H1 (cell line): ENCODE measurements at regions not wholly inside any gene's neighbourhood (a gene's known extent, or its start where the extent isn't known, plus 50 kb on each side); places are given as distances from the start of the nearest gene placed in this dataset.

Experiments used
- CTCF ChIA-PET: fragments of 300-600 bp; sonication (Branson Sonifier 250); formaldehyde crosslinking; loops from one replicate; lab custom pipeline; 2021; ENCODE audit not compliant: partially characterized antibody; lab: Charles Lee
- POLR2A ChIA-PET: fragments of 300-600 bp; sonication (Branson Sonifier 250); formaldehyde crosslinking; loops from one replicate; lab custom pipeline; 2021; ENCODE audit warnings: inconsistent platforms; ENCODE audit not compliant: partially characterized antibody; lab: Charles Lee
- DNase-seq, 2 experiments: peaks; one replicate each; pipeline versions ENCODE4 v3.0.0 to v3.0.0-alpha.2; 2010 to 2022; ENCODE audit warnings: low spot score in 2 of 2, low read depth in 1 of 2, mixed read lengths in 1 of 2
- FAIRE-seq: peaks from 2 replicates; lab custom pipeline; 2011; peaks lifted over from hg19 to GRCh38; lab: Jason Lieb, UNC
- H2AFZ ChIP-seq: 2 replicates; pipeline ENCODE4 v1.8.1; 2012; ENCODE audit warnings: low read length, inconsistent platforms
- H2AK5ac ChIP-seq: 2 replicates; pipeline ENCODE4 v1.6.1; 2013; ENCODE audit warnings: low read depth, low read length
- H2BK120ac ChIP-seq: replicated peaks from 2 replicates; pipeline ENCODE3; 2013; ENCODE audit warnings: low read depth, low read length, inconsistent platforms
- H2BK12ac ChIP-seq: 2 replicates; pipeline ENCODE4 v1.6.1; 2013; ENCODE audit warnings: low read depth, low read length
- H2BK15ac ChIP-seq: 2 replicates; pipeline ENCODE4 v1.6.1; 2013; ENCODE audit warnings: low read length
- H2BK20ac ChIP-seq: 2 replicates; pipeline ENCODE4 v1.6.1; 2013; ENCODE audit warnings: low read length
- H2BK5ac ChIP-seq: 2 replicates; pipeline ENCODE4 v1.6.1; 2013; ENCODE audit warnings: low read depth, low read length
- H3K14ac ChIP-seq: 2 replicates; pipeline ENCODE4 v1.6.1; 2013; ENCODE audit warnings: inconsistent platforms; ENCODE audit not compliant: insufficient read length
- H3K18ac ChIP-seq: 2 replicates; pipeline ENCODE4 v1.6.1; 2013; ENCODE audit warnings: low read length; ENCODE audit errors: extremely low read depth
- H3K23ac ChIP-seq: 2 replicates; pipeline ENCODE4 v1.6.1; 2013; ENCODE audit warnings: inconsistent platforms; ENCODE audit not compliant: insufficient read length
- H3K23me2 ChIP-seq: 2 replicates; pipeline ENCODE4 v1.6.1; 2013; ENCODE audit warnings: low read depth, low read length
- H3K27ac ChIP-seq: 2 replicates; pipeline ENCODE4 v1.6.1; 2011; ENCODE audit warnings: low read depth, low read length, inconsistent platforms
- H3K27me3 ChIP-seq, 4 experiments: replicated peaks in 1 of 4; 1 replicate in 1 of 4; 2 replicates in 3 of 4; pipeline versions ENCODE4 v1.6.1 to v1.8.1; 2011 to 2013; ENCODE audit warnings: low read length in 3 of 4, mild to moderate bottlenecking in 3 of 4, inconsistent platforms in 2 of 4, mixed read lengths in 2 of 4, moderate library complexity in 1 of 4; ENCODE audit not compliant: control insufficient read depth in 3 of 4, insufficient read depth in 3 of 4; ENCODE audit errors: extremely low read depth in 1 of 4
- H3K36me3 ChIP-seq, 4 experiments: 2 replicates each; pipeline versions ENCODE4 v1.6.1 to v1.8.1; 2011 to 2013; ENCODE audit warnings: mild to moderate bottlenecking in 4 of 4, low read length in 3 of 4, moderate library complexity in 2 of 4, control low read depth in 1 of 4, inconsistent platforms in 1 of 4; ENCODE audit not compliant: insufficient read depth in 4 of 4, control insufficient read depth in 2 of 4
- H3K4ac ChIP-seq: replicated peaks from 2 replicates; pipeline ENCODE3; 2013; ENCODE audit warnings: low read length, low read depth, mixed read lengths, inconsistent platforms; ENCODE audit not compliant: insufficient read length
- H3K4me1 ChIP-seq, 4 experiments: replicated peaks in 1 of 4; 1 replicate in 1 of 4; 2 replicates in 3 of 4; pipeline versions ENCODE4 v1.6.1 to v1.8.1; 2011 to 2013; ENCODE audit warnings: low read length in 3 of 4, inconsistent platforms in 2 of 4, mixed read lengths in 1 of 4; ENCODE audit not compliant: insufficient read depth in 4 of 4, control insufficient read depth in 3 of 4
- H3K4me2 ChIP-seq, 2 experiments: 2 replicates each; pipeline versions ENCODE4 v1.6.1 to v1.8.1; 2011 to 2013; ENCODE audit warnings: low read depth in 2 of 2, low read length in 2 of 2, control low read depth in 1 of 2, inconsistent platforms in 1 of 2, mild to moderate bottlenecking in 1 of 2; ENCODE audit not compliant: insufficient read depth in 1 of 2
- H3K4me3 ChIP-seq, 4 experiments: fragments of 200-600, 300-600 bp in 1 of 4; sonication (generic), shearing (Covaris generic), sonication (Bioruptor Twin) in 1 of 4; 2 replicates each; pipeline versions ENCODE4 v1.5.1 to v1.8.1; 2011 to 2016; ENCODE audit warnings: low read length in 4 of 4, low read depth in 3 of 4, control low read depth in 2 of 4, inconsistent platforms in 2 of 4, mild to moderate bottlenecking in 2 of 4, mixed read lengths in 1 of 4, moderate library complexity in 1 of 4; ENCODE audit not compliant: insufficient read depth in 2 of 4; ENCODE audit errors: extremely low read depth in 1 of 4
- H3K56ac ChIP-seq: replicated peaks from 2 replicates; pipeline ENCODE3; 2013; ENCODE audit warnings: low read depth, mild to moderate bottlenecking, mixed read lengths, low read length, inconsistent platforms; ENCODE audit not compliant: insufficient read length
- H3K79me1 ChIP-seq: 2 replicates; pipeline ENCODE4 v1.6.1; 2013; ENCODE audit warnings: low read depth, low read length, control low read depth
- H3K79me2 ChIP-seq, 2 experiments: 2 replicates each; pipeline versions ENCODE4 v1.6.1 to v1.8.1; 2012 to 2013; ENCODE audit warnings: low read length in 2 of 2, mild to moderate bottlenecking in 2 of 2, inconsistent platforms in 1 of 2; ENCODE audit not compliant: insufficient read depth in 2 of 2, control insufficient read depth in 1 of 2
- H3K9ac ChIP-seq, 4 experiments: replicated peaks in 1 of 4; 1 replicate in 1 of 4; 2 replicates in 3 of 4; pipeline versions ENCODE4 v1.6.1 to v1.8.1; 2011 to 2013; ENCODE audit warnings: low read depth in 3 of 4, low read length in 3 of 4, control low read depth in 2 of 4, mild to moderate bottlenecking in 2 of 4, moderate library complexity in 2 of 4, inconsistent platforms in 1 of 4; ENCODE audit errors: extremely low read depth in 1 of 4
- H3K9me3 ChIP-seq, 2 experiments: 2 replicates each; pipeline versions ENCODE4 v1.6.1 to v1.8.1; 2012 to 2013; ENCODE audit warnings: mild to moderate bottlenecking in 2 of 2, moderate library complexity in 2 of 2, control low read depth in 1 of 2, inconsistent platforms in 1 of 2, low read depth in 1 of 2, low read length in 1 of 2, mixed read lengths in 1 of 2; ENCODE audit not compliant: insufficient read depth in 2 of 2
- H4K20me1 ChIP-seq, 2 experiments: replicated peaks in 1 of 2; 2 replicates each; pipeline versions ENCODE3 to v1.8.1; 2011 to 2013; ENCODE audit warnings: inconsistent platforms in 2 of 2, low read length in 2 of 2, mild to moderate bottlenecking in 1 of 2; ENCODE audit not compliant: insufficient read depth in 2 of 2, control insufficient read depth in 1 of 2
- H4K5ac ChIP-seq: 2 replicates; pipeline ENCODE4 v1.6.1; 2013; ENCODE audit warnings: low read length, low read depth, mixed read lengths, inconsistent platforms; ENCODE audit not compliant: insufficient read length
- H4K8ac ChIP-seq: 2 replicates; pipeline ENCODE4 v1.8.0; 2013; ENCODE audit warnings: mild to moderate bottlenecking, moderate library complexity, low read length, inconsistent platforms; ENCODE audit not compliant: insufficient read depth; ENCODE audit errors: extremely low read depth
- H4K91ac ChIP-seq: replicated peaks from 2 replicates; pipeline ENCODE3; 2013; ENCODE audit warnings: low read length, mixed read lengths, inconsistent platforms; ENCODE audit not compliant: insufficient read length
- CEBPB ChIP-seq: IDR thresholded peaks from 2 replicates; pipeline ENCODE4 v1.6.1; 2012; ENCODE audit warnings: low read depth, low read length
- JUN ChIP-seq: IDR thresholded peaks from 2 replicates; pipeline ENCODE4 v1.6.1; 2011; ENCODE audit warnings: low read depth, mild to moderate bottlenecking, improper control_type of control experiment, low read length
- PHF8 ChIP-seq: fragments of 200-600 bp; sonication (generic); conservative IDR thresholded peaks from 2 replicates; pipeline ENCODE4 v1.7.1; 2012; ENCODE audit warnings: low read depth, mild to moderate bottlenecking, inconsistent platforms, low read length, moderate library complexity
- WGBS, 2 experiments: shearing (Covaris generic) in 1 of 2; methylation state at CpG; one replicate each; pipeline versions ENCODE4 v1.1.6 to v1.1.7; 2013 to 2015; ENCODE audit warnings: low lambda C conversion rate in 2 of 2, mixed read lengths in 2 of 2, inconsistent platforms in 1 of 2, low coverage in 1 of 2, missing lambda C conversion rate in 1 of 2; ENCODE audit not compliant: insufficient replicate concordance in 2 of 2, insufficient coverage in 1 of 2, insufficient read length in 1 of 2; ENCODE audit errors: extremely low coverage in 1 of 2, missing lambda C conversion rate in 1 of 2; 5-methylcytosine and 5-hydroxymethylcytosine counted together
- TF ChIP-seq, protein P1 (sequence below), 3 experiments: IDR thresholded peaks; 1 replicate in 2 of 3; 2 replicates in 1 of 3; pipeline versions ENCODE4 v1.5.1 to v1.6.1; 2011; ENCODE audit warnings: low read length in 3 of 3, mild to moderate bottlenecking in 3 of 3, inconsistent platforms in 2 of 3, low read depth in 1 of 3, moderate library complexity in 1 of 3; ENCODE audit not compliant: insufficient read depth in 1 of 3; ENCODE audit errors: control extremely low read depth in 1 of 3

DNA sequence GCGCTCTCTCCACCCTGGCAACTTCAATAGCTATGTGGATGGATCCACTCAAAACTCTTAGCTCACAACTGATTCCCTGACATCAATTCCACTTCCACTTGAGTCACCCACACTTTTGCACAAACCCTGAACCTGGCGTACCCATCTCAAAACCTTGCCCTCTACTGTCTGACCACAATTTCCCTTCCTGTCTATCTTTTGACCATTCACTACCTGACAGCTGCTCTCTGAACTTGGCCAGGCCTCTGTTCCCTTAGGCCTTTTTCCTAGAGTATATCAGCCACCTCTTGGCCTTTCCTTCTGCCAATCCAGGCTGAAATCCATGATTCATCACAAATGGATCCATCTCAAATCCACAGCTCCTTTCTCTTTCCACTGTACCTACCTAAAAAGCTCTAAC is 106.0 kb downstream of the RPL27A start:
- no peaks in the 10 kb centered on the region for H3K27me3 ChIP-seq
- H3K56ac ChIP-seq, result no peak overlapping the region
- H3K23me2 ChIP-seq, result no peaks in the 10 kb centered on the region
- H3K4me1 ChIP-seq, result peaks cover 0 to 4% (median 0%) of the 10 kb centered on the region in 4 experiments; a peak in 2 of 7 replicates
- no peak overlapping the region for H3K4ac ChIP-seq
- peak overlapping the region; percentile 35; the same call in 1 of the 2 replicates for H2BK15ac ChIP-seq
- no peak overlapping the region for H2BK120ac ChIP-seq
- POLR2A ChIA-PET, result interaction anchor here (2.0 kb wide), 1 partner anchor 99 kb away, joined by 5 read pairs; no protein-coding TSS in a partner anchor
- H4K91ac ChIP-seq, result no peak overlapping the region
- no peak overlapping the region for H3K27ac ChIP-seq
- H3K9ac ChIP-seq, result no peak overlapping the region; a peak in 1 of 7 replicates
- no peak overlapping the region for H4K5ac ChIP-seq
- H3K14ac ChIP-seq, result no peak overlapping the region
- no peak overlapping the region for H3K18ac ChIP-seq
- no peaks in the 10 kb centered on the region for H3K79me2 ChIP-seq
- H4K8ac ChIP-seq, result no peak overlapping the region
- no peak overlapping the region for H3K4me2 ChIP-seq
- no peaks in the 10 kb centered on the region; the same call in 1 of the 2 replicates for H3K79me1 ChIP-seq
- H3K9me3 ChIP-seq, result no peaks in the 10 kb centered on the region
- peaks cover 0 to 2% of the 10 kb centered on the region in 2 experiments for H4K20me1 ChIP-seq
- H2AFZ ChIP-seq, result no peak overlapping the region
- no peak for TF ChIP-seq PHF8
- no peak for TF ChIP-seq CEBPB
- TF ChIP-seq, protein P1, sequence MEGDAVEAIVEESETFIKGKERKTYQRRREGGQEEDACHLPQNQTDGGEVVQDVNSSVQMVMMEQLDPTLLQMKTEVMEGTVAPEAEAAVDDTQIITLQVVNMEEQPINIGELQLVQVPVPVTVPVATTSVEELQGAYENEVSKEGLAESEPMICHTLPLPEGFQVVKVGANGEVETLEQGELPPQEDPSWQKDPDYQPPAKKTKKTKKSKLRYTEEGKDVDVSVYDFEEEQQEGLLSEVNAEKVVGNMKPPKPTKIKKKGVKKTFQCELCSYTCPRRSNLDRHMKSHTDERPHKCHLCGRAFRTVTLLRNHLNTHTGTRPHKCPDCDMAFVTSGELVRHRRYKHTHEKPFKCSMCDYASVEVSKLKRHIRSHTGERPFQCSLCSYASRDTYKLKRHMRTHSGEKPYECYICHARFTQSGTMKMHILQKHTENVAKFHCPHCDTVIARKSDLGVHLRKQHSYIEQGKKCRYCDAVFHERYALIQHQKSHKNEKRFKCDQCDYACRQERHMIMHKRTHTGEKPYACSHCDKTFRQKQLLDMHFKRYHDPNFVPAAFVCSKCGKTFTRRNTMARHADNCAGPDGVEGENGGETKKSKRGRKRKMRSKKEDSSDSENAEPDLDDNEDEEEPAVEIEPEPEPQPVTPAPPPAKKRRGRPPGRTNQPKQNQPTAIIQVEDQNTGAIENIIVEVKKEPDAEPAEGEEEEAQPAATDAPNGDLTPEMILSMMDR (IDR thresholded peaks at IDR 0.05; ENCODE audit: control extremely low read depth in 1 of 3, insufficient read depth in 1 of 3, low read depth in 1 of 3, low read length in 3 of 3), result no peak
- no peak for TF ChIP-seq JUN
- TF ChIP-seq, all 59 proteins: peak for 0
- DNase-seq (no peak), FAIRE-seq (no peak)
- Histone ChIP-seq H3K23ac (no peak overlapping the region), H2AK5ac (no peak overlapping the region), H2BK20ac (no peak overlapping the region), H3K4me3 (no peak overlapping the region), H3K36me3 (no peaks in the 10 kb centered on the region), H2BK12ac (no peak overlapping the region), H2BK5ac (no peak overlapping the region)
- CTCF ChIA-PET, result interaction anchor here (1.4 to 2.4 kb wide), 4 partner anchors 8 to 186 kb away, joined by 3 to 11 read pairs (median 6); no protein-coding TSS in a partner anchor
- WGBS, 2 experiments, result 87% methylated on average over 2 of the region's 2 CpGs; no CpG with 5 or more reads in 1 of the 2 experiments
